ENCODE measurements at regions not wholly inside any gene's neighbourhood (a gene's known extent, or its start where the extent isn't known, plus 50 kb on each side); places are given as distances from the start of the nearest gene placed in this dataset.

DNA sequence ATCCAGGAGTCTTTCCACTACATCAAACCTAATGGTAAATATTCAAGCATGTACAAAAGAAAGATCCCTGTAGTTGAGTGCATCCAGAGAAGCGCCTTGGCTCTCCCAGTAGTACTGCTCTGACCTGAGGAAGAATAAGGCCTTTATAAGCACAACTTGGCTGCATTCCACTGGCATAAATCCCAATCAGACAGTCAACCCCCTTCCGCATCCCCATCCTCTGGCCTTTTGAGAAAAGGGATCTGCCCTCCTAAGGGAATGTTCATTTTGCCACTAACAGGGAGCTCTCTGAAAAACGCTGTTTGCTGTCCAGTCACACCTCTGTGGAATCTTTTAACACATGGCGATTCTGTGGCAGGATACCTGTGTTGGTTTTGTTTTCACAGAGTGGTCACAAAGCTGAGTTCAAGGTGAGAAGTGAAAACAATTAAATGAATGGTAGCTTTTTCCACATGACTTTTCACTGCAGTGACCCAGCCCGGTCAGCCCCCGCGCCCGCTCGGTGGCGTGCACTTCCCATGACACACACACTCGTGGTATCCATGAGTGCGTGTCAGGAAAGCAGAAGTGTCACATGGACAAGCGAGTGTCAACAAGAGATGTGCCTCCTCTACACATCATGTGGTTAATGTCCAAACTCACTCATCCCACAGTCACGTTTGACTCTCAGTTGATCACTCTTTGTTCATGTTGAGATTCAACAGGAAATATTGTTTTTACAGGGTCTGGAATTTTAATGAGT, 112.2 kb upstream of the ENPP6 start:
- TF ChIP-seq REST (IDR thresholded peaks at IDR 0.05; ENCODE audit: insufficient read depth in 1 of 2, low read depth in 2 of 2, low read length in 1 of 2) (no peak), POLR2AphosphoS5 (IDR thresholded peaks at IDR 0.05; ENCODE audit: low read depth, low read length) (no peak), SIN3A (IDR thresholded peaks at IDR 0.05; ENCODE audit: borderline replicate concordance, insufficient read depth, low read depth, low read length) (no peak)
- TF ChIP-seq, protein P1, sequence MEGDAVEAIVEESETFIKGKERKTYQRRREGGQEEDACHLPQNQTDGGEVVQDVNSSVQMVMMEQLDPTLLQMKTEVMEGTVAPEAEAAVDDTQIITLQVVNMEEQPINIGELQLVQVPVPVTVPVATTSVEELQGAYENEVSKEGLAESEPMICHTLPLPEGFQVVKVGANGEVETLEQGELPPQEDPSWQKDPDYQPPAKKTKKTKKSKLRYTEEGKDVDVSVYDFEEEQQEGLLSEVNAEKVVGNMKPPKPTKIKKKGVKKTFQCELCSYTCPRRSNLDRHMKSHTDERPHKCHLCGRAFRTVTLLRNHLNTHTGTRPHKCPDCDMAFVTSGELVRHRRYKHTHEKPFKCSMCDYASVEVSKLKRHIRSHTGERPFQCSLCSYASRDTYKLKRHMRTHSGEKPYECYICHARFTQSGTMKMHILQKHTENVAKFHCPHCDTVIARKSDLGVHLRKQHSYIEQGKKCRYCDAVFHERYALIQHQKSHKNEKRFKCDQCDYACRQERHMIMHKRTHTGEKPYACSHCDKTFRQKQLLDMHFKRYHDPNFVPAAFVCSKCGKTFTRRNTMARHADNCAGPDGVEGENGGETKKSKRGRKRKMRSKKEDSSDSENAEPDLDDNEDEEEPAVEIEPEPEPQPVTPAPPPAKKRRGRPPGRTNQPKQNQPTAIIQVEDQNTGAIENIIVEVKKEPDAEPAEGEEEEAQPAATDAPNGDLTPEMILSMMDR (IDR thresholded peaks at IDR 0.05), result no peak

Data from Panc1 (cell line).